SHP77 treated with DMSO at 0.1 percent for 48 hours (cell line): ENCODE measurements at regions not wholly inside any gene's neighbourhood (a gene's known extent, or its start where the extent isn't known, plus 50 kb on each side); places are given as distances from the start of the nearest gene placed in this dataset.

Experiments
- DNase-seq: peaks from one replicate; lab custom pipeline; 2025; lab: John Stamatoyannopoulos, UW

DNA sequence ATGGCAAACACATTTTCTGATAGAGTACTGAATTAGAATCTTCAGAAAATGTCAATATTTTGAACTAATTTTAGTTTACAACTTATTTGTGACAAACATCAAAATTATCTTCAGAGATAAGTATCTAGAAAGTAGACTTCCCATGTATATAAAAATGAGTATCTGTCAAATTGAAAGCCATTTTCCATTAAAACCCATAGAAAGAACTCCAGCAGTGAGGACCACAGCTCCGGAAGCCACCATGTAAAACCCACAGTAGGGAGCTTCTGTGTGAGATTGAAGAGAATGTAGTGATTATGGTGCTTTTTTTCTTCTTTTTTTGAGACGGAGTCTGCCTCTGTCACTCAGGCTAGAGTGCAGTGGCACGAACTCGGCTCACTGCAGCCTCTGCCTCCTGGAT, 687.0 kb downstream of the TYW1 start:
- no peak for DNase-seq

DNA sequence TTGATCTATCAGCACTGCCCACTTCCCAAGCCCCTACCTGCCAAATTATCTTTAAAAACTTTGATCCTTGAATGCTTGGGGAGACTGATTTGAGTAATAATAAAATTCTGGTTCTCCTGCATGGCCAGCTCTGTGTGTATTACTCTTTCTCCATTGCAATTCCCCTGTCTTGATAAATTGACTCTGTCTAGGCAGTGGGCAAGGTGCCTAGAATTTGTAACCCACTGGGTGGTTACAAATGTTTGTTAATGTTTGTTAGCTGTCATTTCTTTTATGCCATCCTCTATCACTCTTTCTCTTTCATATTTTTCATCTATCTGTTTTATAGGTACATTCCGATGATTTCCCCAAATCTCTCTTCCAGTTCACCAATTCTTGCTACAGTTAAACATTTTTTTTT, 694.1 kb downstream of the TYW1 start:
- no peak for DNase-seq

DNA sequence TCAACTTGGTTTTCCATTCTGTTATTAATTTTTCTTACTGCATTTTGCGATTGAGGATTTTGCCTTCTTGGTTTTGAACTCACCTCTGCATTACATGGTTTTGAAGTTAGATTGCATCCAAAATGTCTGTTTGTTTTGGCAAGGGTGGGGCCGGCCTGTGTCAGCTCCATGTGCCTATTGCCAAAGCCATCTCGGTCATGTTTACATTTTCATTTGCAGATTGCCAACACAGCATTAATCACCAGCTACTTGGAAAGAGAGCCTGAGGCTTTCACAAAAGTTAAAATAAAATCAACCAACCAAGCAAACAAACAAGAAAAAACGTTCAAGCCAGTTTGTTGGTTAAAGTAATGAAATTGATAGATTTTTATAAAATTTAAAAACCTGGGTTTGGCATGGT, 695.8 kb downstream of the TYW1 start:
- no peak for DNase-seq

DNA sequence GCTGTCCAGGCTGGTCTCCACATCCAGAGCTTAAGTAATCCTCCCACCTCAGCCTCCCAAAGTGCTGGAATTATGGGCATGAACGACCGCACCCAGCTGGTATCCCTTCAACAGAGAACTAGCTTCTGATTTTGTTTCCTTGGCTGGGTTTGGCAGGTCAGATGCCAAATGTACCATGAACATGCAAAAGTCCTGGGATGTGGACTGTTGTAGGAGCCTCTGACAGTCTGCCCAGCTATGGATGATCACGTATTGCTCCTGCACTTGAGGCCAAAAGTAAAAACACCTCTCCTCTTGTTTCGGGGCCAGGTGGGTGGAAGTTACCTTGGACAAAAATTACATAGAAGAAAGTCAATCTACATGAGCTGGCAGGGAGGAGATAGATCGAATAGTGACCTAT, 699.5 kb downstream of the TYW1 start:
- DNase-seq = no peak

DNA sequence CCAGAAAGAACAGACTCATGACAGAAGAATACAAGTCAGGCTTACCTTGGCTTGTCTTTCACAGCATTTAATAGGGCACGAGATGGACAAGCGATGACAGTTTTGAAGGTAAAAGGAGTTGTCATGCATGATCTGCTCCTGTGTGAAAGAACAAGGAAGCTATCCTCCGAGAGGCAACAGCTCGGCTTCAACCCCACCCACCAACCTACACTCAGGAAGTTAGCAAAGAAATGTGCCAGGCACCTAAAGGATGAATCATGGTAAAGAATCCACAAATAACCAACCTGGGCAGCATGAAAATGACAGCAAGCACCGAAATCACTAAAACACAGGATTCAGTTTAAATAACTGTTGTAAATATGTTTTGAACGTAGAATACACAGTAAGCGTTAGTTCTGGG, 700.2 kb downstream of the TYW1 start:
- DNase-seq = no peak

DNA sequence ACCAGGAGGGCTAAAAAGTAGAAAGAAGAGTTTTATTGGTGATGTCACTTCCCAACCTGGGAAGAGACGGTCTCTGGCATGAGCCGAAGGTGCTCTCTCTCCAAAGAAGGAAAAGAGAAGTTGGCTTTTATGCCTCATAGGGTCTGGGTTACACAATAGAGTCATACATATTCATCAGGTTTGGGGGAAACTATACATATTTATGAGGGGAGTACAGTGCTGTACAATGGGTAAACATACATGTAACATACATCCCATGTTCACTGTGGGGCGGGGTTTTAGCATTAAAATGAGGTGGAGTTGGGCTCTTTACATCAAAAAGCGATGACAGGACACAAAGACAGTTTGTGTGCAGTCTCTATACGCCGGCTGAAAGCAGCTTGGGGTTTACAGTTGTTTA, 701.7 kb downstream of the TYW1 start:
- no peak for DNase-seq

DNA sequence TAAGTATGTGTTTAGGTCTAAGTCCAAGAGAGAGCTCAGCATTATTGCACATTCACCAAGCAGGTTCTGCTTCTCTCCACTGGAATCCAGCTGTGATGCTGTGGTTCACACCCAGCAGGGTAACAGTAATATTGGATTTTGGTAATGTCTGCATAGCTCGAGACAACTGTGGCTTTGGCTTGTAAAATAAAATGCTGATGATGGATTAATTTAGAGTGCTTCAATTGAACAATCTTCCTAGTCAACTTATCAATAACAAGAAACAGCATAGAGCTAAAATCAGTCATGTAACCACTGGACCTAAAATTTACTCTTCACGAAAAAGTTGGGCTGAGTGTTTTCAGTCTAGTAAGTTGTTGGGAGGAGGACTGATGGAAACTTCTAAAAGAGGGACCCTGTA, 709.2 kb downstream of the TYW1 start:
- DNase-seq = no peak

DNA sequence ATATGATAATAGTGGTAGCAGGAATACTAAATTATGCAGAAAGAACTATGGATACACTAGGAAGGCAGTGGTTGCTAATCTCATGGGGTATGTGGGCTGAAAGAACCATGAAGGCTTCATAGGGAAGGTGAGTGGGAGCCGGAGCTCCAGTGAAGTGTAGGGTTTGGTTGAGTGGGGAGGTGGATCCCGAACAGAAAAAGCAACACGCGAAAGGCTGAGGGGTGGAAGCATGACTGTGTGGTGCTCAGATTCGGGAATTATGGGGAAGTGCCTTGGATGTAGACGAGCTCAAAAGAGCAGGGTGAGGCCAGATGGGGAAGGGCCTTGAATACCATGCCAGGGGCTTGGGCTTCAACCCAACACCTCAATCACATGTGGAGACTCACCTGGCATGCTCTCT, 715.1 kb downstream of the TYW1 start:
- DNase-seq = no peak

DNA sequence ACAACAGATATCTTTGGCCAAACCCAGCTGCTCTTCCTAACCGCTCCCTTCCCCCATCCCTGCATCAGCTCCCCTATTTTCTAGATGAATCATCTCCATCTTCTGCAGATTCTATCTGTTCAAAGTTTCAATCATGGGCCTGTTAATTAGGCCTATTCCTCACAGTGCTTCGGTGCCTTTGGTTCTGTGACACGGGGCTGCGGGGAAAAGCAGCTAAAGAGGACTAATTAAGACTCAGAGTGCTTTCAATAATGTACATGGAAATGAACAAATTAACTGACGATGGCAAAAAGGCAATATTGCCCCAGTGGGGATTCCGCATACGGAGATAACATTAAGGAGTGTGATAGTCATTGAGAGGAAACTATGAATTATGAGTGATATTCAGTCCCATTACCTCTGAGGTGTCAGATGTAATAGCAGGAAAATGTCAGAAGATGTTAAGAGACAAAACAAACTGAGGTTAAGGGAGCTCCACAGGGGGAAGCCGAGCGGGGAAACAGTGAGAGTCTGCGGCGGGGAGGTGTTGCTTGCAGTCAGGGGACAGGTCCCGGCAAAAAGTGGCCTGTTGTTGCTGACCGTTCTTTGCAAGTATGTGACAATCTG, 716.9 kb downstream of the TYW1 start:
- DNase-seq = no peak

DNA sequence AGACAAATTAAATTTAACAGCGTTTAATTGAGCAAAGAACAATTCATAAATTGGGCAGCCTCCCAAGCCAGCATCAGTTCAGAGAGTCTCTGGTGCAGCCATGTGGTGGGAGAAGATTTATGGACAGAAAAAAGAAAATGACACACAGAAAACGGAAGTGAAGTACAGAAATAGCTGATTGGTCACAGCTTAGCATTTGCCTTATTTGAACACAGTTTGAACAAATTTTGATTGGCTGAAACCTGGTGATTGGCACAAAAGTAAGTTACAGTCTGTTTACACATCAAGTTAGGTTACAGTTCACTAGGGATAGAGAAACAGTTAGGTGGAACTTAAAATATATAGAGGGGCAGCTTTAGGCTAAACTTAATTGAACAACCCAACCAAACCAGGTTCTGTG, 720.1 kb downstream of the TYW1 start:
- no peak for DNase-seq

DNA sequence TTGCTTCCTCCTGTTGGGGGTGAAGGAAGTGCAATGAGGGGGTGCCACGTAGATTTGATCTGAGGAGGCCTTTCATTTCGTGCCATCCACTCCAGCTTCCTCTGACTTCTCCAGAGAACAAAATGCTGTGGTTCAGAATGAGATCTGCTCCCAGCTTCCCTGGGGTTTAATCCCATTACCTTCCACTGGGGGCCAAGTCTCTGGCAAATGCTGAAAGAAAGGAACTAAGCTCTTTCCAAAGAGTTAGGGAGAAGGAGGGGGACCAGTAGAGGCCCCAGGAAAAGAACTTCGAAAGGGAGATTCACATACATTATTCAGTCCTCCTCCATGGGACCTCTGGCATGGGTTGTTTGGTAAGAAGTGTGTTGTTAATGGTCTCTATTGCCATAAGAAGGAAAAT, 727.0 kb downstream of the TYW1 start:
- no peak for DNase-seq

DNA sequence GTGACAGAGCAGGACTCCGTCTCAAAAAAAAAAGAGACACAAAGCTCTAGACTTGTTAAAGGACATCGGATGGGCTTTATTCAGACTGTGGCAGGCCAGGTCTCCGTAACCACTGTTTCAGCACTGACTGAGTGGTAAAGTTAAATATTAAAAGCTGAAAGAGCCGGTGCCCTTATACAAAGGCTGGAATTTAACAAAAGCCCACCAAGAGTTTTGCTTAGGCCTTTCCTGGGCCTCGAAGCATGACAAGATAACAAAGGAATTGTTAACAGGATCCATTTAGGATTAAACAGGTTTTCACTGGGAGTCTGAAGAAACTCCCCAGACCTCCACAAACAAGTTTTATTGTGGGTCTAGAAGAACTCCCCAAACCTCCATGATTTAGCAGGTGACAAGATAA, 727.8 kb downstream of the TYW1 start:
- no peak for DNase-seq

DNA sequence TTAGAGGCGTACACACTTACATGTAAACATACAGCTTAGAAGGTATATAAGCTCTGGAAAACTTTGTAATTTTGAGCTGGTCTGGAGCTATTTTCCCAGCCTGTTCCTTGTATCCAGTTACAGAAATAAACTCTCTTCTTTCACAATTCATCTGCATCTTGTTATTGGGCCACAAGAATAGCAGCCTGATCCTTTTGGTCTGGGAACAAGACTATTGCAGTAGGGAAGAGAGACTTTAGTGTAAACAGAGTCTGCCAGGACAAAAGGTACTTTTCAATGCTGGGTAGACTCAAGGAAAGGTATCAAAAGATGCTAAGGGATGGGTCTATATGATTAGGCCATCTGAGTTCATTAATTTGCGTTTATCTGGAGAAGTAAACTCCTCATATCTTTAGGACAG, 728.3 kb downstream of the TYW1 start:
- no peak for DNase-seq

DNA sequence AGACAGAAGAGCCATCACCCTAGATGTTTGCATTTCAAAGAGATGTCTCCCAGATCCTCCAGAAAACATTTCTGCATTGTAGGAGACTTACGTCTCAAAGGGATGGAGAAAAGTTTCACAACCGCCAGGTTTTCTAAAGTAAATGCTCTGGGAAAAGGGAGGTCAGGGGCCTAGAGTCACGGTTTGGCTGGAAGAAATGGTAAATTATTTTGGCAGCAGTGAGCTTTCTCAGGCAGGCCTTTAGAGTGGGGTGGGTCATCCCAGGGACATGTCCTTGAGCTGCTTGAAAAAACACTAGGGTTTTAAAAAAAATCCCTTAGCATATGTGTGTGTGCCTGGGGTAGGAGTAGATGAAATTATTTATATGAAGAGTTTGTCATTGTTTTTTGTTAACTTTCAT, 728.8 kb downstream of the TYW1 start:
- DNase-seq = no peak

DNA sequence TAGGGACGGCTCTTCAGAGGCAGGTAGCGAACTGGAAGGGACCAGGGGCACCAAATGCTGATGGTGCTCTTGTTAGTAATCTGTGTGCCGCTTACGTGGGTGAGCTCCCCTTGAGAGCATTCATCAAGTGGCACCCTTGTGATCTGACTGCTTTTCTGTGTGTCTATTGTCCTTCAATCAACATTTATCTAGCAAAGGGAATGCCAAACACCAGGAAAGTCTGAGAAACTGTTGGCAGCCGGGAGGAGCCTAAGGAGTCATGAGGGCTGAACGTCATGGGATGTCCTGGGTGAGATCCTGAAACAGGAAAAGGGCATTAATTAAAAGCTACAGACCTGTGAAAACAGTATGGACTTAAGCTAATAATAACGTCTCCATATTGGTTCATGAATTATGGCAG, 733.1 kb downstream of the TYW1 start:
- DNase-seq = no peak

DNA sequence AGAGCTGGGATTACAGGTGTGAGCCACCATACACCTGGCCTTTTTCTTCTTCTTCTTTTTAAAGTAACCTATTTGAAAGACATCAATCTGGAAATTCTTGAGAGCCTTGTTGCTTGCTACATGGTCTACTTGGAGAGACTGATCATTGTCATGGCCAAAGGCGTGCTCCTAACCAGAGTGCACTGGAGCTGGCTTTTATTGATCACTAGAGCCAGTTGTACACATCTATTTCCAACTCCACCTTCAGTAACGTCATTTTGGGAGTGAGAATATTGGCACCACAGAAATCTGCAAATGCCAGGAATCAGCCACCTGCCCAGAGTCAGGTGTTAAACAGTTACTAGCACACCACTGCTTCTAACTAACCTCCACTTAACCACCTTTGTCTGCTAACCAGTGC, 735.1 kb downstream of the TYW1 start:
- no peak for DNase-seq

DNA sequence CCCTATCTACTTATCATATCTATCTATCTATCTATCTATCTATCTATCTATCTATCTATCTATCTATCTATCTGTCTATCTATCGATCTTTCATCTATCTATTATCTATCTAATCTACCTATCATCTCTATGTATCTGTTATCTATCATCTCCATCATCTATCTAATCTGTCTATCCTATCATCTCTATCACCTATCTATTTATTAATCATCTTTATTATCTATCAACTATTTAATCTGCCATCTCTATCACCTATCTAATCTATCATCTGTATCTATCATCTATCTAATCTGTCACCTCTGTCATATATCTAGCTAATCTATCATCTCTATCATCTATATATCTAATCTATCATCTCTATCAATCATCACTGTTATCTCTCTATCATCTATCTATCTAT, 736.3 kb downstream of the TYW1 start:
- no peak for DNase-seq

DNA sequence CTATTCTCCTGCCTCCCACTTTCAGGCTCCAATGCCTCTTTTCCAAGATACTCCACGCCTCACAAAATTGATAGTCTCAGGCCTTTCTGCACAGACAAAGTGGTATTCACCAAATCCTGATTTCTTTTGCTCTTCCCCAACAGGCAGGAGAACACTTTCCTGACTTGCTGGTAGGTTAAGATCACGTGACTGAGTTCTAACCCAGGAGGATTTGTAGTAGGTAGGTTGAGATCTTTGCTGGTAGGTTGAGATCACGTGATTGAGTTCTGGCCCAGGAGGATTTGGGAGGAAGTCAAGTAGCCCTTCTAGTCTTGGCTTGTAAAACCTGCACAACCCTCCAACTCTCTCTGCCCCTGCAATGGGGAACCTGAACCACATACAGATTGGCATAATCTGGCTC, 741.5 kb downstream of the TYW1 start:
- no peak for DNase-seq

DNA sequence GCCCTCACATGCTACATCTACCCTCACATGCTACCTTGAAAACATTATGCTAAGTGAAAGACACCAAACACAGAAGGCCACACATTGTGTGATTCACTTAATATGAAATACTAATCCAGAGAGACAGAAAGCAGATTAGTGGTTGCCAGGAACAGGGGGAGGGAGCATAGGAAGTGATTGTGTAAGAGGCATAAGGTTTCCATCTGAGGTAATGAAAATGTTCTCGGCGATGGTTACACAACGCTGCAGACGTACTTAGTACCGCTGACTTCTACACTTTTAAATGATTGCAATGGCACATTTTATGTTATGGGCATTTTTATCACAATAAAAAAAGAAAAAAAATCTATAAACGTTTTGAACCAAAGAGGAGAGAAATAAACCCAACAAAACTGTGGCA, 742.3 kb downstream of the TYW1 start:
- no peak for DNase-seq

DNA sequence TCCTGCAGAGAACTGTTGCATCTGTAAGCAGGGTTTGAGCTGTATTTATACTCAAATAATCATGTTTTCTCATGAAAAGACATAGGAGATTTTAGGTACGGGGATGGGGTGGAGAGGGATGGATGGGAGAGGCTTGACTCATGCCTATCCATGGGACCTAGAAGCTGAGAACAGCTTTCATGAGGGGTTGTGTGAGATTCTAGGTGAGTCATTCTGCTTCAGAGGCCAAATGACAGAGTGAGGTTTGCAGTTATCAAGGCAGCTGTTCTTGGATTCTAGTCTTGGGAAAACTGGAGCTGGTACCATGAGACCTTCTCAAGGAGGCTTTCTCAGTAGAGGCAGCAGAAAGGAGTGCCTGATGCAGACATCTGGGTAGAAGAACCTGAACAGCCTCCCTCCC, 746.9 kb downstream of the TYW1 start:
- no peak for DNase-seq

DNA sequence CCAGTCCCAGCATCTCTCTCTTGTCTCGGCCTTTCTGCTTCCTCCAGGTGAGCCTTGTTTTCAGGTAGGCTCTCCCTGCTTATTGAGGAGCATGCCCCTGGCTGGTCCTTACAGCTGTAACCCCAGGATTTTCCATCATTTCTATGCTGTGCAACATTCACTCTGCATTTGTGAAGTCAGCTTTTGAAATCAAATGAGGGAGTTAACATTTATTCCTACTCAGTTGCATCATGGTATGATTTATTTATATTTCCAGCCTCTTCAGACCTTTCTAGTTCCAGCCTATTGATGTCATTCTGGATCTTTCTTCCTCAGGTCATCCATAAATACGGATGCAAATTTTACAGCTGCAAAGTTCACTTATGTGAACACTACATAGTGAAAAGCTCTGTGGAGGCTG, 755.6 kb downstream of the TYW1 start:
- no peak for DNase-seq

DNA sequence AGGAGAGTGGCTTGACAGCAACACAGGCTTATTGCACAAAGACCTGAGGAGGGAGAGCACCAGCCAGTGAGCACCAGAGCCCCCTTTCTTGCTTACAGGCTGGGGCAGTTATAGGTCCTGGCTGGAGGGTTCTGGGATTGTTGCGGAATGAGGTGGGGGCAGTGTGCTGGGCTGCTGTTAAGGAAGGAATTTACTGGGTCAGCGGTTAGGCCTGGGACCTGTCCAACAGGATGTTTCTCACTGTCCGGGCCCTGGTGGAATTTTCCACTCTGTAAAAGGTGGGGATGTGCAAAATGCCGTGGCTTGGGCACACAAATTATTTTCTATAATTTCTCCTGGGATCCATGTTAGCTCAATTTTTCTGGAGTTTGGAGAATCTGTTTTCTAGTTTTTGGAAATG, 757.3 kb downstream of the TYW1 start:
- DNase-seq = no peak

DNA sequence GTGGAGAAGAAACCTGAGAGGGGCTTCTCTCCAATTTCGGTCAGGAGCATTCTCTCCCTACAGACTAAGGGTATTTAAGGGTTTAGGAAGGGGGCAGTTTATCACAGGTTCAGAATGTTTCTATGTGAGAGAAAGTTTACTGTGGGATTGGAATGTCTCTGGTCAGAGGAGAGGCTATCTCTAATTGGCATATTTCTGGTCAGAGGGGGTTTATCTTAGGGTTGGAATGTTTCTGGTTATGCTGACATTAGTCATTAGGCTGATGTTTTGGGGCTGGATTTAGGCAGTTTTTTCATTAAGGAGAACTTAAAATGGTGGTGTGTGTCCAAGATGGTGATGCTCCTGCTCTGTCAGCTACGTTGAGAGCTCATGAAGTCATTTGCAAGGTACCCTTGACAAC, 758.0 kb downstream of the TYW1 start:
- no peak for DNase-seq

DNA sequence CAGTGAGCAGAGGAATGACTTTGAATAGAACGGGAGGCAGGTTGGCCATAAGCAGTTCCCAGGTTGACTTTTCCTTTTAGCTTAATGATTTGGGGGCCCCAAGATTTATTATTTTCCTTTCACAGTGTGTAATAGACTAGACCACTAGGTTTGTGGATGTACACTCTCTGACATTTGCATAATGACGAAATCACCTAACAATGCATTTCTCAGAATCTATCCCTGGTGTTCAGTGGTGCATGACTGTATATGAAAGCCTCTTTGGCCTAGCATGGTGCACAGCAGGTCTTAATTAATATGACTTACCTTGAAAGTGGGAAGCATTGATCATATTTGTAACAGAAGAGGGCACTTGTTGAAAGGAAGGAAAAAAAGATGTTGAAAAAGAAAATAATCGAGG, 761.9 kb downstream of the TYW1 start:
- DNase-seq = no peak

DNA sequence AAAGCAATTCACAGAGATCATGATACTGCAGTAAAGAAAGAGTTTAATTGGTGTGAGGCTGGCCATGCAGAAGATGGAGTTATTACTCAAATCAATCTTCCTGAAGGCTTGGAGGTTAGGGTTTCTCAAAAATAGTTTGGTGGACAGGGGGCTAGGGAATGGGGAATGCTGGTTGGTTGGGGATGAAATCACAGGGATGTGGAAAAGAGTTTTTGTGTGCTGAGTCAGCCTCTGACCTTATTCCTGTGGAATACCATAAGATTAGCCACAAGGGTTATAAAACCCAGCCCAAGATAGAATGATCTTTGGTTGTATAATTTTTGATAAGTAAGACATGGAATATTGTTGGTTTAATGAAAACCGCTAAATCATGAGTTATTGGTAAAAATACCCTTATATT, 764.3 kb downstream of the TYW1 start:
- DNase-seq = no peak
